Endothelial cell of hepatic sinusoid (primary cell): ENCODE measurements at regions not wholly inside any gene's neighbourhood (a gene's known extent, or its start where the extent isn't known, plus 50 kb on each side); places are given as distances from the start of the nearest gene placed in this dataset.
"Not testable (repeated sequence)": the region's sequence is repeated elsewhere in the genome, so short reads cannot be mapped to it uniquely, and the experiment has no call there.

Experiments
- in situ Hi-C: cut with HindIII; loops from 2 replicates; pipeline ENCODE4 v1.10.0; 2017; ENCODE audit warnings: low sequenced_read_pairs

- in situ Hi-C loops = no loop called here
Observed at GRCh38 chr14:27686137-27686536, 1080.5 kb upstream of the FOXG1 start.

GRCh38 chr14:27688841-27689444 is 1077.6 kb upstream of the FOXG1 start:
- in situ Hi-C loops = no loop called here

- in situ Hi-C loops = no loop called here
Observed at GRCh38 chr14:27712364-27712763, 1054.2 kb upstream of the FOXG1 start.

- in situ Hi-C loops = no loop called here
Observed at GRCh38 chr14:27715561-27715960, 1051.0 kb upstream of the FOXG1 start.

GRCh38 chr14:27721760-27722159 is 1044.8 kb upstream of the FOXG1 start:
- in situ Hi-C loops = no loop called here

- in situ Hi-C loops = no loop called here
Observed at GRCh38 chr14:27725482-27725881, 1041.1 kb upstream of the FOXG1 start.

- in situ Hi-C loops = no loop called here
Observed at GRCh38 chr14:27727251-27727770, 1039.3 kb upstream of the FOXG1 start.

GRCh38 chr14:27730204-27730603 is 1036.4 kb upstream of the FOXG1 start:
- in situ Hi-C loops = no loop called here

GRCh38 chr14:27739657-27740156 is 1026.9 kb upstream of the FOXG1 start:
- in situ Hi-C loops = no loop called here

- in situ Hi-C loops = no loop called here
Observed at GRCh38 chr14:27750114-27750513, 1016.5 kb upstream of the FOXG1 start.

GRCh38 chr14:27757642-27758041 is 1008.9 kb upstream of the FOXG1 start:
- in situ Hi-C loops = not testable (repeated sequence)

GRCh38 chr14:27760367-27760766 is 1006.2 kb upstream of the FOXG1 start:
- in situ Hi-C loops = not testable (repeated sequence)

- in situ Hi-C loops = not testable (repeated sequence)
Observed at GRCh38 chr14:27799066-27800028, 967.2 kb upstream of the FOXG1 start.

- in situ Hi-C loops = not testable (repeated sequence)
Observed at GRCh38 chr14:27817746-27818430, 948.7 kb upstream of the FOXG1 start.

GRCh38 chr14:27826149-27826548 is 940.4 kb upstream of the FOXG1 start:
- in situ Hi-C loops = not testable (repeated sequence)

GRCh38 chr14:27831978-27832377 is 934.6 kb upstream of the FOXG1 start:
- in situ Hi-C loops = not testable (repeated sequence)

- in situ Hi-C loops = not testable (repeated sequence)
Observed at GRCh38 chr14:27833001-27833400, 933.6 kb upstream of the FOXG1 start.

GRCh38 chr14:27836386-27836785 is 930.2 kb upstream of the FOXG1 start:
- in situ Hi-C loops = no loop called here

GRCh38 chr14:27845241-27845850 is 921.2 kb upstream of the FOXG1 start:
- in situ Hi-C loops = no loop called here

- in situ Hi-C loops = no loop called here
Observed at GRCh38 chr14:27845902-27846301, 920.7 kb upstream of the FOXG1 start.

GRCh38 chr14:27847480-27847879 is 919.1 kb upstream of the FOXG1 start:
- in situ Hi-C loops = not testable (repeated sequence)
